ENCODE measurements at regions not wholly inside any gene's neighbourhood (a gene's known extent, or its start where the extent isn't known, plus 50 kb on each side); places are given as distances from the start of the nearest gene placed in this dataset.

DNA sequence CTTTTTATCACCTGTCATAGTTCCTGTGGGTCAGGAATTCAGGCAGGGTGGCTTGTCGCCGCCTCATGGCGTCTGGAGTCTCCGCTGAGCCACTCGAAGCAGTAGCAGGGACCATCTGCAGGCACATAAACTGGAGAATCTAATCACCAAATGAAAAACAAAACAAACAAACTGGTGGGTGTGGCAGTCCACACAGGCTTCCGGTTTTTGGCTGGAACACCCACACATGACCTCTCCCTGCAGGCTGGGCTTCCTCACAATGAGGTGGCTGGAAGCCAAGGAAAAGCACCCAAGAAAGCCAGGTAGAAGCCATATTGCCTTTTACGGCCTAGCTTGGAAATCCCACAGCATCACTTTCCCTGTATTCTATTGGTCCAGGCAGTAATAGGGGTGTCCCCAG, 197.0 kb downstream of the SYK start:
- H3K27ac ChIP-seq, result peak overlapping the region in 1 of 2 donors; percentile 20

DNA sequence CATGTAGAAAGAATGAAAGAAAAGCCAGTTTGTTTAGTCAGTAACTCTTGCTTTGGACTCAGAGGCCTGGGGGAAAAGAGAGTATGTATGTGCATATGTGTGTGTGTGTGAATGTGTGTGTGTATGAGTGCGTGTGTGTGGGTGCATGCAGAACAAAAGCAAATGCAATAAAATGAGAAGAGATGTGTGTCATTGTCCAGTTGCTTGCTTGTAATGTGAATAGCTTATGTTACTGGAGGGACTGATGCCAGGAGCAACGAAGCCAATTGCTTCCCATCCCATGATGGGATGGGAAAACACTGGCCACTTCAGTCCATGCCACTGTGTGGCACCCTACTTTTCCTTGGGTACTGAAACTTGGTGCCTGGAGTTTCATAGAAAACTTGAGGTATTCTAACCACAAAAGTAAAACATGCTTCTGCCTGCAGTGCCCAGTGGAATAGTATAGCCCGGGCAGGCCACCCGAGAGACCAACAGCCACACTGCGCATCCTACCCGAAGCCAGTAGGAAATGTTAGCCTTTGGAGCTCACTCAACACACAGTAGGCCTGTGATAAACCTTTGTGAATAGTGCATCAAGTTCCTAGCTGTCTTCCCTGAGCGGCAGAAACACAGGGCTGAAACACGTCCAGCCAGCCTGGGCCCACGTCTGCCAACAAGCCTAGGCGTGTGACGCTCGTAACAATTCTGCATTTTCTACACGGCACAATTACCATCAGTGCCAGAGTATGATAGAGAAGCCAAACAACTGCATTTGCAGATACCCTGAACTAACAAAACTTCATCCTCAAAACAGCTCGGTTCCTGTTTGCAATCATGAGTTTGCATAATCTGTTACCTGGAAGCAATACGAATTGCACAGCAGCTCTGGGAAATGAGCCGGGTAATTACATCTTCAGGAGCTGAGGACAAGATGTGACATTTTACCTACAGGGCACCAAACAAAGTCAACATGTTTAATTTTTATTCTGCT, 198.1 kb downstream of the SYK start:
- TF ChIP-seq, protein P1, sequence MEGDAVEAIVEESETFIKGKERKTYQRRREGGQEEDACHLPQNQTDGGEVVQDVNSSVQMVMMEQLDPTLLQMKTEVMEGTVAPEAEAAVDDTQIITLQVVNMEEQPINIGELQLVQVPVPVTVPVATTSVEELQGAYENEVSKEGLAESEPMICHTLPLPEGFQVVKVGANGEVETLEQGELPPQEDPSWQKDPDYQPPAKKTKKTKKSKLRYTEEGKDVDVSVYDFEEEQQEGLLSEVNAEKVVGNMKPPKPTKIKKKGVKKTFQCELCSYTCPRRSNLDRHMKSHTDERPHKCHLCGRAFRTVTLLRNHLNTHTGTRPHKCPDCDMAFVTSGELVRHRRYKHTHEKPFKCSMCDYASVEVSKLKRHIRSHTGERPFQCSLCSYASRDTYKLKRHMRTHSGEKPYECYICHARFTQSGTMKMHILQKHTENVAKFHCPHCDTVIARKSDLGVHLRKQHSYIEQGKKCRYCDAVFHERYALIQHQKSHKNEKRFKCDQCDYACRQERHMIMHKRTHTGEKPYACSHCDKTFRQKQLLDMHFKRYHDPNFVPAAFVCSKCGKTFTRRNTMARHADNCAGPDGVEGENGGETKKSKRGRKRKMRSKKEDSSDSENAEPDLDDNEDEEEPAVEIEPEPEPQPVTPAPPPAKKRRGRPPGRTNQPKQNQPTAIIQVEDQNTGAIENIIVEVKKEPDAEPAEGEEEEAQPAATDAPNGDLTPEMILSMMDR (IDR thresholded peaks at IDR 0.05), result no peak
- no peak for TF ChIP-seq POLR2A (IDR thresholded peaks at IDR 0.05)
- no peak for TF ChIP-seq POLR2AphosphoS5 (IDR thresholded peaks at IDR 0.05)
- no peak overlapping the region for H3K4me3 ChIP-seq
- intact Hi-C loops (cut with DNase I; ENCODE audit: low total_unique reads), result no loop called here
- H3K27ac ChIP-seq, result peak overlapping the region; percentile 46 to 78
- no peaks in the 10 kb centered on the region for H3K27me3 ChIP-seq
- no peaks in the 10 kb centered on the region for H3K4me1 ChIP-seq
- no peaks in the 10 kb centered on the region for H3K36me3 ChIP-seq
- no peaks in the 10 kb centered on the region for H3K9me3 ChIP-seq
- DNase-seq (ENCODE audit: low spot score in 2 of 2), result peak in 1 of 2 donors; percentile 31

More for the DNA sequence above, 197.0 kb downstream of the SYK start:
- Histone ChIP-seq H3K27me3 (no peaks in the 10 kb centered on the region), H3K36me3 (no peaks in the 10 kb centered on the region), H3K4me1 (no peaks in the 10 kb centered on the region), H3K9me3 (no peaks in the 10 kb centered on the region), H3K4me3 (no peak overlapping the region)
- DNase-seq (ENCODE audit: low spot score in 2 of 2), result no peak
- intact Hi-C loops (cut with DNase I; ENCODE audit: low total_unique reads), result no loop called here
- no peak for TF ChIP-seq POLR2A (IDR thresholded peaks at IDR 0.05)
- TF ChIP-seq, protein P1 (IDR thresholded peaks at IDR 0.05), result no peak
- TF ChIP-seq POLR2AphosphoS5 (IDR thresholded peaks at IDR 0.05), result no peak

DNA sequence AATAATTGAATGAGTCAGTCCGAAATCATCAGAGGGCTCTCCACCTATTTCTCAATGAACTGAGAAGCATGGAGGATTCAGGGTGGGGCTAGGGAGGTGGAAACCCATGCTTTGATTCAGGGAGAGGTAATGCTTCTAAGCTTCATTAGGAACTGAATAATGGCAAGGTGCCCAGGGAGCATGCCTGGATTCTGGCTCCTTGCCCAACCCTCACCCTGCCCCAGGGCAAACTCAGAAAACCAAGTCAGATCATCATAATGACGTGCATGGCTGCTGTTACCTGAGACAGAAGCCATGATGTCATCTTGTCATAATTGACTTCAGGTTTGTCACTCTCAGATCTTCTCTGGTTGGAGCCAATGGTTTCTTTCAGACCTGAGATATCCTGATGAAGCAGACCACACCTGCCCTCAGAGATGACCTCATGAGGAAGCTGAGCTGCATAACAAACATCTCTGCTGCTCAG, 199.6 kb downstream of the SYK start:
- TF ChIP-seq POLR2A (IDR thresholded peaks at IDR 0.05) (no peak), POLR2AphosphoS5 (IDR thresholded peaks at IDR 0.05) (peak in 2 of 3 donors; percentile 18 to 28)
- Histone ChIP-seq H3K27me3 (no peaks in the 10 kb centered on the region), H3K27ac (peak overlapping the region; percentile 40 to 55), H3K9me3 (no peaks in the 10 kb centered on the region), H3K4me3 (no peak overlapping the region), H3K36me3 (no peaks in the 10 kb centered on the region), H3K4me1 (no peaks in the 10 kb centered on the region)
- intact Hi-C loops (cut with DNase I; ENCODE audit: low total_unique reads), result no loop called here
- peak; percentile 69 to 87 for DNase-seq (ENCODE audit: low spot score in 2 of 2)

DNA sequence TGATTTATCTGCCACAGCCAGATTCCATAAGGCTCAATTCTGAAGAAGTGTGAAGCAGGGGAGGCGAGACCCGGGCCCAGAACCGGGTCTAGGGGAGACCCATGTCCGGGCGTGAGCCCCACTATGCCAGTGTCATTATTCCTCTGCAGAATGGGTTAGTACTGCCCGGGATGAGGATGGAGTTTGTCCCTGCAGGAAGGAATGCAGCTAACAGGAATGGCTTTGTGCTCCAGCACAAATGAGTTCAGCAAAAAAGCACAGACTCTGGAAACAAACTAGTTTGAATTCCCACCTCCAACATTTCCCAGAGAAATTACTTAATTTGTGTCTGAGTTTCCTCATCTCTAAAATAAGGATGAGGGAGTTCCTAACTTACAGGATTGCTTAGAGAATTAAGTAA, 202.9 kb downstream of the SYK start:
- Histone ChIP-seq H3K27me3 (no peaks in the 10 kb centered on the region), H3K9me3 (no peaks in the 10 kb centered on the region), H3K27ac (no peak overlapping the region), H3K4me1 (no peaks in the 10 kb centered on the region), H3K4me3 (no peak overlapping the region), H3K36me3 (no peaks in the 10 kb centered on the region)
- DNase-seq (ENCODE audit: low spot score in 2 of 2), result no peak
- intact Hi-C loops (cut with DNase I; ENCODE audit: low total_unique reads), result no loop called here
- TF ChIP-seq, protein P1 (IDR thresholded peaks at IDR 0.05), result no peak
- TF ChIP-seq POLR2A (IDR thresholded peaks at IDR 0.05) (no peak), POLR2AphosphoS5 (IDR thresholded peaks at IDR 0.05) (no peak)

DNA sequence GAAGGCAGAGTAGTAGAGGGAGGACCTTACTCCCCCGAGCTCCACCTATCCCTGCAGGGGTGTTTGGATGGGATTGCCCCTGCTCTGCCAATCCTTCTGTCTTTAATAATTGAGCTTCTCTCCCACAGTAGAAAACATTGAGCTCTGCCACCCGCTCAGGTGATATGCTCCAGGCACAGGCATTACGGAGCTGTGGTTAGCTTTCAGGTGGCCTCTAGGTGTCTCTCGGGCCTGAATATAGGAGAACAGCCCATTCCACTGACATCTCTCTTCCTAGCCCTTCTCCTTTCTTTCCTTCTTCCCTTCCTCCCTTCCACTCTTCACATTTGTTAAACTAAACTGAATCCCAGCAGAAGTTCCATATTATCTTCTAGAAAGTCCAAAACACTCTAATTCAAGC, 203.4 kb downstream of the SYK start:
- no peak for TF ChIP-seq POLR2AphosphoS5 (IDR thresholded peaks at IDR 0.05)
- TF ChIP-seq, protein P1 (IDR thresholded peaks at IDR 0.05), result no peak
- no peak for TF ChIP-seq POLR2A (IDR thresholded peaks at IDR 0.05)
- H3K9me3 ChIP-seq, result no peaks in the 10 kb centered on the region
- no peak for DNase-seq (ENCODE audit: low spot score in 2 of 2)
- H3K27ac ChIP-seq, result no peak overlapping the region
- H3K4me3 ChIP-seq, result no peak overlapping the region
- intact Hi-C loops (cut with DNase I; ENCODE audit: low total_unique reads), result no loop called here
- no peaks in the 10 kb centered on the region for H3K4me1 ChIP-seq
- H3K36me3 ChIP-seq, result no peaks in the 10 kb centered on the region
- H3K27me3 ChIP-seq, result no peaks in the 10 kb centered on the region

Measured in breast epithelium (tissue), 4 donors.